ENCODE measurements at regions not wholly inside any gene's neighbourhood (a gene's known extent, or its start where the extent isn't known, plus 50 kb on each side); places are given as distances from the start of the nearest gene placed in this dataset.

DNA sequence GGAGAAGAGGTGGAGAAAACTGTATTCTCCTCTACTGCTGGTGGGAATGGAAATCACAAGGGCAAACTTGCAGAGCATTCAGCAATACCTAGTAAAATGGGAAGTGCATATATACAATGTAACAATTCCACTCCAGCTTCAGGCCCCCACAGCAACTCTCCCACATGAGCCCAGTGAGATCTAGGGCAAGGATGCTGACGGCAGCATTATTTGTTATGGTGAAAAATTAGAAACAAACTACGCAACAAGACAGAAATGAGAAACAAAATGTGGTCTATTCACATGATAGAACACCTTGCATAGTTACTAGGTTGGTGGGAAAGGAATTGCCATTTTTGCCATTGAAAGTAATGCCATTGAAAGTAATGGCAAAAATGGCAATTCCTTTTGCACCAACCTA is 98.9 kb upstream of the SRSF6 start:
- CTCF ChIA-PET: no interaction called here

DNA sequence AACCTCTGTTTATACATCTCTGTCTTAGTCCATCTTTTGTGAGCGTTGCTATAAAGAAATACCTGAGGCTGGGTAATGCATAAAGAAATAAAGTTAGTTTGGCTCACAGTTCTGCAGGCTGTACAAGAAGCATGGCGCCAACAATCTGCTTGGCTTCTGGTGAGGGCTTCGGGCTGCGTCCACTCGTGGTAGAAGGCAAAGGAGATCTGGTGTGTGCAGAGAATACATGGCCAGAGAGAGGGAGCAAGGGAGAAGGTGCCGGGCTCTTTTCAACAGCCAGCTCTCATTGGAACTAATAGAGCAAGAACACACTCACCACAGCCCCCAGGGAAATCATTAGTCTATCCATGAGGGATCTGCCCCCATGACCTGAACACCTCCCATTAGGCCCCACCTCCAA is 100.3 kb upstream of the SRSF6 start:
- Mint-ChIP-seq H3K27me3 (ENCODE audit: low read depth) (peaks cover 3% of the 10 kb centered on the region), H3K9me3 (peaks cover 24% of the 10 kb centered on the region), H3K4me3 (no peak overlapping the region), H3K36me3 (no peaks in the 10 kb centered on the region), H3K27ac (no peak overlapping the region), H3K4me1 (no peaks in the 10 kb centered on the region)
- ATAC-seq (no peak), DNase-seq (ENCODE audit: low spot score) (no peak)
- CTCF ChIA-PET: no interaction called here
- POLR2A ChIA-PET: no interaction called here
- TF ChIP-seq, protein P1, sequence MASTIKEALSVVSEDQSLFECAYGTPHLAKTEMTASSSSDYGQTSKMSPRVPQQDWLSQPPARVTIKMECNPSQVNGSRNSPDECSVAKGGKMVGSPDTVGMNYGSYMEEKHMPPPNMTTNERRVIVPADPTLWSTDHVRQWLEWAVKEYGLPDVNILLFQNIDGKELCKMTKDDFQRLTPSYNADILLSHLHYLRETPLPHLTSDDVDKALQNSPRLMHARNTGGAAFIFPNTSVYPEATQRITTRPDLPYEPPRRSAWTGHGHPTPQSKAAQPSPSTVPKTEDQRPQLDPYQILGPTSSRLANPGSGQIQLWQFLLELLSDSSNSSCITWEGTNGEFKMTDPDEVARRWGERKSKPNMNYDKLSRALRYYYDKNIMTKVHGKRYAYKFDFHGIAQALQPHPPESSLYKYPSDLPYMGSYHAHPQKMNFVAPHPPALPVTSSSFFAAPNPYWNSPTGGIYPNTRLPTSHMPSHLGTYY (CRISPR knock-in tag; IDR thresholded peaks at IDR 0.05): no peak
- no peak for TF ChIP-seq NFE2L1 (CRISPR knock-in tag; IDR thresholded peaks at IDR 0.05)
- TF ChIP-seq SOX15 (CRISPR knock-in tag; IDR thresholded peaks at IDR 0.05): no peak
- TF ChIP-seq ZNF138 (CRISPR knock-in tag; conservative IDR thresholded peaks at IDR 0.05): no peak
- TF ChIP-seq, protein P2, sequence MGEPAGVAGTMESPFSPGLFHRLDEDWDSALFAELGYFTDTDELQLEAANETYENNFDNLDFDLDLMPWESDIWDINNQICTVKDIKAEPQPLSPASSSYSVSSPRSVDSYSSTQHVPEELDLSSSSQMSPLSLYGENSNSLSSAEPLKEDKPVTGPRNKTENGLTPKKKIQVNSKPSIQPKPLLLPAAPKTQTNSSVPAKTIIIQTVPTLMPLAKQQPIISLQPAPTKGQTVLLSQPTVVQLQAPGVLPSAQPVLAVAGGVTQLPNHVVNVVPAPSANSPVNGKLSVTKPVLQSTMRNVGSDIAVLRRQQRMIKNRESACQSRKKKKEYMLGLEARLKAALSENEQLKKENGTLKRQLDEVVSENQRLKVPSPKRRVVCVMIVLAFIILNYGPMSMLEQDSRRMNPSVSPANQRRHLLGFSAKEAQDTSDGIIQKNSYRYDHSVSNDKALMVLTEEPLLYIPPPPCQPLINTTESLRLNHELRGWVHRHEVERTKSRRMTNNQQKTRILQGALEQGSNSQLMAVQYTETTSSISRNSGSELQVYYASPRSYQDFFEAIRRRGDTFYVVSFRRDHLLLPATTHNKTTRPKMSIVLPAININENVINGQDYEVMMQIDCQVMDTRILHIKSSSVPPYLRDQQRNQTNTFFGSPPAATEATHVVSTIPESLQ (CRISPR knock-in tag; IDR thresholded peaks at IDR 0.05): no peak
- TF ChIP-seq JAZF1 (CRISPR knock-in tag; IDR thresholded peaks at IDR 0.05): no peak
- TF ChIP-seq, protein P3, sequence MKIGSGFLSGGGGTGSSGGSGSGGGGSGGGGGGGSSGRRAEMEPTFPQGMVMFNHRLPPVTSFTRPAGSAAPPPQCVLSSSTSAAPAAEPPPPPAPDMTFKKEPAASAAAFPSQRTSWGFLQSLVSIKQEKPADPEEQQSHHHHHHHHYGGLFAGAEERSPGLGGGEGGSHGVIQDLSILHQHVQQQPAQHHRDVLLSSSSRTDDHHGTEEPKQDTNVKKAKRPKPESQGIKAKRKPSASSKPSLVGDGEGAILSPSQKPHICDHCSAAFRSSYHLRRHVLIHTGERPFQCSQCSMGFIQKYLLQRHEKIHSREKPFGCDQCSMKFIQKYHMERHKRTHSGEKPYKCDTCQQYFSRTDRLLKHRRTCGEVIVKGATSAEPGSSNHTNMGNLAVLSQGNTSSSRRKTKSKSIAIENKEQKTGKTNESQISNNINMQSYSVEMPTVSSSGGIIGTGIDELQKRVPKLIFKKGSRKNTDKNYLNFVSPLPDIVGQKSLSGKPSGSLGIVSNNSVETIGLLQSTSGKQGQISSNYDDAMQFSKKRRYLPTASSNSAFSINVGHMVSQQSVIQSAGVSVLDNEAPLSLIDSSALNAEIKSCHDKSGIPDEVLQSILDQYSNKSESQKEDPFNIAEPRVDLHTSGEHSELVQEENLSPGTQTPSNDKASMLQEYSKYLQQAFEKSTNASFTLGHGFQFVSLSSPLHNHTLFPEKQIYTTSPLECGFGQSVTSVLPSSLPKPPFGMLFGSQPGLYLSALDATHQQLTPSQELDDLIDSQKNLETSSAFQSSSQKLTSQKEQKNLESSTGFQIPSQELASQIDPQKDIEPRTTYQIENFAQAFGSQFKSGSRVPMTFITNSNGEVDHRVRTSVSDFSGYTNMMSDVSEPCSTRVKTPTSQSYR (CRISPR knock-in tag; IDR thresholded peaks at IDR 0.05): no peak

More for the DNA sequence above, 98.9 kb upstream of the SRSF6 start:
- no peaks in the 10 kb centered on the region for H3K36me3 Mint-ChIP-seq
- H3K4me1 Mint-ChIP-seq: no peaks in the 10 kb centered on the region
- DNase-seq (ENCODE audit: low spot score) (no peak), ATAC-seq (no peak)
- no peak overlapping the region for H3K27ac Mint-ChIP-seq
- no peaks in the 10 kb centered on the region; the same call in 1 of the 2 replicates for H3K27me3 Mint-ChIP-seq (ENCODE audit: low read depth)
- POLR2A ChIA-PET: no interaction called here
- peaks cover 19% of the 10 kb centered on the region for H3K9me3 Mint-ChIP-seq
- no peak overlapping the region for H3K4me3 Mint-ChIP-seq
- TF ChIP-seq, protein P4, sequence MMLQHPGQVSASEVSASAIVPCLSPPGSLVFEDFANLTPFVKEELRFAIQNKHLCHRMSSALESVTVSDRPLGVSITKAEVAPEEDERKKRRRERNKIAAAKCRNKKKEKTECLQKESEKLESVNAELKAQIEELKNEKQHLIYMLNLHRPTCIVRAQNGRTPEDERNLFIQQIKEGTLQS (CRISPR knock-in tag; conservative IDR thresholded peaks at IDR 0.05): no peak
- TF ChIP-seq, protein P5, sequence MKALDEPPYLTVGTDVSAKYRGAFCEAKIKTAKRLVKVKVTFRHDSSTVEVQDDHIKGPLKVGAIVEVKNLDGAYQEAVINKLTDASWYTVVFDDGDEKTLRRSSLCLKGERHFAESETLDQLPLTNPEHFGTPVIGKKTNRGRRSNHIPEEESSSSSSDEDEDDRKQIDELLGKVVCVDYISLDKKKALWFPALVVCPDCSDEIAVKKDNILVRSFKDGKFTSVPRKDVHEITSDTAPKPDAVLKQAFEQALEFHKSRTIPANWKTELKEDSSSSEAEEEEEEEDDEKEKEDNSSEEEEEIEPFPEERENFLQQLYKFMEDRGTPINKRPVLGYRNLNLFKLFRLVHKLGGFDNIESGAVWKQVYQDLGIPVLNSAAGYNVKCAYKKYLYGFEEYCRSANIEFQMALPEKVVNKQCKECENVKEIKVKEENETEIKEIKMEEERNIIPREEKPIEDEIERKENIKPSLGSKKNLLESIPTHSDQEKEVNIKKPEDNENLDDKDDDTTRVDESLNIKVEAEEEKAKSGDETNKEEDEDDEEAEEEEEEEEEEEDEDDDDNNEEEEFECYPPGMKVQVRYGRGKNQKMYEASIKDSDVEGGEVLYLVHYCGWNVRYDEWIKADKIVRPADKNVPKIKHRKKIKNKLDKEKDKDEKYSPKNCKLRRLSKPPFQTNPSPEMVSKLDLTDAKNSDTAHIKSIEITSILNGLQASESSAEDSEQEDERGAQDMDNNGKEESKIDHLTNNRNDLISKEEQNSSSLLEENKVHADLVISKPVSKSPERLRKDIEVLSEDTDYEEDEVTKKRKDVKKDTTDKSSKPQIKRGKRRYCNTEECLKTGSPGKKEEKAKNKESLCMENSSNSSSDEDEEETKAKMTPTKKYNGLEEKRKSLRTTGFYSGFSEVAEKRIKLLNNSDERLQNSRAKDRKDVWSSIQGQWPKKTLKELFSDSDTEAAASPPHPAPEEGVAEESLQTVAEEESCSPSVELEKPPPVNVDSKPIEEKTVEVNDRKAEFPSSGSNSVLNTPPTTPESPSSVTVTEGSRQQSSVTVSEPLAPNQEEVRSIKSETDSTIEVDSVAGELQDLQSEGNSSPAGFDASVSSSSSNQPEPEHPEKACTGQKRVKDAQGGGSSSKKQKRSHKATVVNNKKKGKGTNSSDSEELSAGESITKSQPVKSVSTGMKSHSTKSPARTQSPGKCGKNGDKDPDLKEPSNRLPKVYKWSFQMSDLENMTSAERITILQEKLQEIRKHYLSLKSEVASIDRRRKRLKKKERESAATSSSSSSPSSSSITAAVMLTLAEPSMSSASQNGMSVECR (CRISPR knock-in tag; IDR thresholded peaks at IDR 0.05; ENCODE audit: borderline replicate concordance): no peak
- TF ChIP-seq ETV6 (CRISPR knock-in tag; IDR thresholded peaks at IDR 0.05) (no peak), ELF4 (CRISPR knock-in tag; IDR thresholded peaks at IDR 0.05; ENCODE audit: low read depth) (no peak), SP1 (CRISPR knock-in tag; conservative IDR thresholded peaks at IDR 0.05) (no peak), GTF2I (CRISPR knock-in tag; conservative IDR thresholded peaks at IDR 0.05) (no peak), SOX15 (CRISPR knock-in tag; IDR thresholded peaks at IDR 0.05) (no peak), ZNF416 (CRISPR knock-in tag; IDR thresholded peaks at IDR 0.05) (no peak)
- TF ChIP-seq, protein P1 (CRISPR knock-in tag; IDR thresholded peaks at IDR 0.05): no peak
- TF ChIP-seq, protein P6, sequence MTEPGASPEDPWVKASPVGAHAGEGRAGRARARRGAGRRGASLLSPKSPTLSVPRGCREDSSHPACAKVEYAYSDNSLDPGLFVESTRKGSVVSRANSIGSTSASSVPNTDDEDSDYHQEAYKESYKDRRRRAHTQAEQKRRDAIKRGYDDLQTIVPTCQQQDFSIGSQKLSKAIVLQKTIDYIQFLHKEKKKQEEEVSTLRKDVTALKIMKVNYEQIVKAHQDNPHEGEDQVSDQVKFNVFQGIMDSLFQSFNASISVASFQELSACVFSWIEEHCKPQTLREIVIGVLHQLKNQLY (CRISPR knock-in tag; IDR thresholded peaks at IDR 0.05): no peak
- TF ChIP-seq, protein P7, sequence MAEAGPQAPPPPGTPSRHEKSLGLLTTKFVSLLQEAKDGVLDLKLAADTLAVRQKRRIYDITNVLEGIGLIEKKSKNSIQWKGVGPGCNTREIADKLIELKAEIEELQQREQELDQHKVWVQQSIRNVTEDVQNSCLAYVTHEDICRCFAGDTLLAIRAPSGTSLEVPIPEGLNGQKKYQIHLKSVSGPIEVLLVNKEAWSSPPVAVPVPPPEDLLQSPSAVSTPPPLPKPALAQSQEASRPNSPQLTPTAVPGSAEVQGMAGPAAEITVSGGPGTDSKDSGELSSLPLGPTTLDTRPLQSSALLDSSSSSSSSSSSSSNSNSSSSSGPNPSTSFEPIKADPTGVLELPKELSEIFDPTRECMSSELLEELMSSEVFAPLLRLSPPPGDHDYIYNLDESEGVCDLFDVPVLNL (CRISPR knock-in tag; IDR thresholded peaks at IDR 0.05; ENCODE audit: borderline replicate concordance, low read depth): no peak
- TF ChIP-seq, protein P8, sequence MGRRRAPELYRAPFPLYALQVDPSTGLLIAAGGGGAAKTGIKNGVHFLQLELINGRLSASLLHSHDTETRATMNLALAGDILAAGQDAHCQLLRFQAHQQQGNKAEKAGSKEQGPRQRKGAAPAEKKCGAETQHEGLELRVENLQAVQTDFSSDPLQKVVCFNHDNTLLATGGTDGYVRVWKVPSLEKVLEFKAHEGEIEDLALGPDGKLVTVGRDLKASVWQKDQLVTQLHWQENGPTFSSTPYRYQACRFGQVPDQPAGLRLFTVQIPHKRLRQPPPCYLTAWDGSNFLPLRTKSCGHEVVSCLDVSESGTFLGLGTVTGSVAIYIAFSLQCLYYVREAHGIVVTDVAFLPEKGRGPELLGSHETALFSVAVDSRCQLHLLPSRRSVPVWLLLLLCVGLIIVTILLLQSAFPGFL (CRISPR knock-in tag; IDR thresholded peaks at IDR 0.05; ENCODE audit: borderline replicate concordance): no peak

All from WTC11 (cell line).